NCI-H82 (cell line): ENCODE measurements at regions not wholly inside any gene's neighbourhood (a gene's known extent, or its start where the extent isn't known, plus 50 kb on each side); places are given as distances from the start of the nearest gene placed in this dataset.
"Not testable (repeated sequence)": the region's sequence is repeated elsewhere in the genome, so short reads cannot be mapped to it uniquely, and the experiment has no call there.

ENCODE experiments used
- DNase-seq: peaks from one replicate; lab custom pipeline; 2025; lab: John Stamatoyannopoulos, UW

- DNase-seq, result no peak
Observed at GRCh38 chr10:29756451-29756850, 121.7 kb upstream of the SVIL start.

- peak; percentile 19 for DNase-seq
Observed at GRCh38 chr10:29753283-29753682, 118.5 kb upstream of the SVIL start.

GRCh38 chr10:29751684-29752083 is 116.9 kb upstream of the SVIL start:
- no peak for DNase-seq

- no peak for DNase-seq
Observed at GRCh38 chr10:29751240-29751639, 116.5 kb upstream of the SVIL start.

- DNase-seq, result no peak
Observed at GRCh38 chr10:29749150-29749549, 114.4 kb upstream of the SVIL start.

GRCh38 chr10:29748109-29748650 is 113.4 kb upstream of the SVIL start:
- DNase-seq, result no peak

GRCh38 chr10:29746080-29746797 is 111.5 kb upstream of the SVIL start:
- peak; percentile 60 for DNase-seq

GRCh38 chr10:29740981-29741545 is 106.3 kb upstream of the SVIL start:
- peak; percentile 1 for DNase-seq

- no peak for DNase-seq
Observed at GRCh38 chr10:29738341-29738740, 103.6 kb upstream of the SVIL start.

GRCh38 chr10:29737074-29737593 is 102.4 kb upstream of the SVIL start:
- peak; percentile 38 for DNase-seq

- DNase-seq, result peak; percentile 32
Observed at GRCh38 chr10:29736366-29737073, 101.7 kb upstream of the SVIL start.

- DNase-seq, result peak; percentile 70
Observed at GRCh38 chr10:29735628-29736365, 101.0 kb upstream of the SVIL start.

GRCh38 chr10:29734962-29735627 is 100.3 kb upstream of the SVIL start:
- peak; percentile 71 for DNase-seq

- DNase-seq, result no peak
Observed at GRCh38 chr10:29734640-29734961, 99.8 kb upstream of the SVIL start.

- DNase-seq, result no peak
Observed at GRCh38 chr10:29733323-29733722, 98.6 kb upstream of the SVIL start.

GRCh38 chr10:29732918-29733317 is 98.1 kb upstream of the SVIL start:
- DNase-seq, result no peak

- DNase-seq, result peak; percentile 4
Observed at GRCh38 chr10:29731760-29732159, 97.0 kb upstream of the SVIL start.

GRCh38 chr10:29730969-29731368 is 96.2 kb upstream of the SVIL start:
- no peak for DNase-seq

- no peak for DNase-seq
Observed at GRCh38 chr10:29730458-29730857, 95.7 kb upstream of the SVIL start.

GRCh38 chr10:29728541-29729049 is 93.8 kb upstream of the SVIL start:
- DNase-seq, result peak; percentile 52

GRCh38 chr10:29725927-29726326 is 91.2 kb upstream of the SVIL start:
- DNase-seq, result not testable (repeated sequence)
